CD1c-positive myeloid dendritic cell (primary cell): ENCODE measurements at regions not wholly inside any gene's neighbourhood (a gene's known extent, or its start where the extent isn't known, plus 50 kb on each side); places are given as distances from the start of the nearest gene placed in this dataset.

Source experiments
- DNase-seq: peaks from one replicate; pipeline ENCODE4 v3.0.0-alpha.2; 2016; ENCODE audit errors: extremely low spot score

DNA sequence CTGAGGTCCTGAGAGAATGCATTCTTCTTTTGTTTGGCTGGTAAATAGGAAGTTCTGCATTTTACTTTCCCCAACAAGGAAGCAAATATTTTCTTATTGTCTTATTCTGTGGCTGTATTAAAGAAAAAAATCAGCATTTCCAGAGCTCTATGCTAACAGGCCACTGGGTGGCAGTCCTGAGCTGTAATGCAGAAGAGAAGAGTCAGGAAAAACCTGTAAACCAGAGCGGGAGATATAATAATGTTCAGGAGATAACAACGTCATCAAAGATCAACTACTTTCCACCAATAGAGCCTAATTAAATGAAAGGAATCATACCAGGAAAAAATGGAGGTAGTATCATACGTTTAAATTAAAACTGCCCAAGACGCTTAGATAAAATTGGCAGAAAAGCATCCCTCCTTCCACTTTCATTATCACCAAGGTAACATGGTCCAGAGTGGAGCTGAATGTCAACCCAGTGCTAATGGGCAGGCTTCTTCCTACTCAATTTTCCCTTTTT, 55.6 kb upstream of the CARMIL1 start:
- peak; percentile 71 for DNase-seq

- no peak for DNase-seq
These were observed 54.9 kb upstream of the CARMIL1 start for GRCh38 chr6:25224242-25224641.

- no peak for DNase-seq
These were observed 51.3 kb upstream of the CARMIL1 start for GRCh38 chr6:25227854-25228253.
